WTC11 (cell line): ENCODE measurements at regions not wholly inside any gene's neighbourhood (a gene's known extent, or its start where the extent isn't known, plus 50 kb on each side); places are given as distances from the start of the nearest gene placed in this dataset.

Experiments used
- ATAC-seq: fragments of 200-7000 bp; cut with Tn5 transposase; 2 replicates; pipeline ENCODE4 v1.10.0; 2021; ENCODE audit warnings: mild to moderate bottlenecking, moderate library complexity
- CTCF ChIA-PET: fragments of 300-600 bp; sonication (Branson Sonifier 250); formaldehyde crosslinking; loops from one replicate; lab custom pipeline; 2021; ENCODE audit warnings: antibody characterized with exemption; lab: Charles Lee
- POLR2A ChIA-PET: fragments of 350-600 bp; sonication (Branson Sonifier 250); formaldehyde crosslinking; loops from one replicate; lab custom pipeline; 2021; ENCODE audit warnings: antibody characterized with exemption; lab: Charles Lee
- DNase-seq: peaks from one replicate; pipeline ENCODE4 v3.0.0; 2021; ENCODE audit warnings: low spot score
- H3K27ac Mint-ChIP-seq: 2 replicates; pipeline ENCODE4 v1.8.0; 2021; ENCODE audit warnings: mixed read lengths
- H3K27me3 Mint-ChIP-seq: 2 replicates; pipeline ENCODE4 v1.8.0; 2021; ENCODE audit warnings: low read depth, mild to moderate bottlenecking, moderate library complexity, mixed read lengths
- H3K36me3 Mint-ChIP-seq: 2 replicates; pipeline ENCODE4 v1.8.0; 2021; ENCODE audit warnings: mixed read lengths
- H3K4me1 Mint-ChIP-seq: 2 replicates; pipeline ENCODE4 v1.8.0; 2022; ENCODE audit warnings: mixed read lengths
- H3K4me3 Mint-ChIP-seq: 2 replicates; pipeline ENCODE4 v1.8.0; 2021; ENCODE audit warnings: mild to moderate bottlenecking, moderate library complexity, mixed read lengths
- H3K9me3 Mint-ChIP-seq: 2 replicates; pipeline ENCODE4 v1.8.0; 2021; ENCODE audit warnings: mixed read lengths
- ARID4B ChIP-seq: sonication (generic); formaldehyde crosslinking; IDR thresholded peaks from 2 replicates; pipeline ENCODE4 v1.8.0; 2023; ENCODE audit warnings: missing genetic modification reagents, mild to moderate bottlenecking, borderline replicate concordance
- ATF1 ChIP-seq: sonication (generic); formaldehyde crosslinking; IDR thresholded peaks from 2 replicates; pipeline ENCODE4 v1.8.1; 2023; ENCODE audit warnings: mild to moderate bottlenecking, moderate library complexity, missing genetic modification reagents
- CBFB ChIP-seq: sonication (generic); formaldehyde crosslinking; IDR thresholded peaks from 2 replicates; pipeline ENCODE4 v1.8.1; 2022; ENCODE audit warnings: mild to moderate bottlenecking, low read depth, missing genetic modification reagents
- CDX4 ChIP-seq: fragments of 250-450 bp; sonication (Bioruptor Pico); IDR thresholded peaks from 2 replicates; pipeline ENCODE4 v1.9.0; 2021; ENCODE audit warnings: moderate library complexity, mild to moderate bottlenecking, inconsistent platforms, borderline replicate concordance
- CTCF ChIP-seq: fragments of 200-600 bp; IDR thresholded peaks from 2 replicates; pipeline ENCODE4 v1.8.0; 2022; ENCODE audit warnings: antibody characterized with exemption
- ELF4 ChIP-seq: sonication (generic); formaldehyde crosslinking; IDR thresholded peaks from 2 replicates; pipeline ENCODE4 v1.8.1; 2022; ENCODE audit warnings: low read depth, mild to moderate bottlenecking, moderate library complexity, missing genetic modification reagents
- FOXJ3 ChIP-seq: sonication (generic); formaldehyde crosslinking; IDR thresholded peaks from 2 replicates; pipeline ENCODE4 v1.9.0; 2021; ENCODE audit warnings: missing genetic modification reagents, mild to moderate bottlenecking, borderline replicate concordance
- HMGA2 ChIP-seq: fragments of 250-450 bp; sonication (Bioruptor Pico); IDR thresholded peaks from 2 replicates; pipeline ENCODE4 v1.4.0; 2021; ENCODE audit warnings: mild to moderate bottlenecking, moderate library complexity
- IRF2 ChIP-seq: sonication (generic); formaldehyde crosslinking; IDR thresholded peaks from 2 replicates; pipeline ENCODE4 v1.8.0; 2022; ENCODE audit warnings: low read depth, missing genetic modification reagents, borderline replicate concordance
- KAT7 ChIP-seq: sonication (generic); formaldehyde crosslinking; IDR thresholded peaks from 2 replicates; pipeline ENCODE4 v1.8.1; 2023; ENCODE audit warnings: missing genetic modification reagents, mild to moderate bottlenecking, borderline replicate concordance
- RORB ChIP-seq: fragments of 250-450 bp; sonication (Bioruptor Pico); IDR thresholded peaks from 2 replicates; pipeline ENCODE4 v1.9.0; 2021; ENCODE audit warnings: mild to moderate bottlenecking
- SMAD4 ChIP-seq: sonication (generic); formaldehyde crosslinking; IDR thresholded peaks from 2 replicates; pipeline ENCODE4 v1.8.0; 2022; ENCODE audit warnings: mild to moderate bottlenecking, missing genetic modification reagents
- STAT6 ChIP-seq: sonication (generic); formaldehyde crosslinking; conservative IDR thresholded peaks from 2 replicates; pipeline ENCODE4 v1.8.1; 2023; ENCODE audit warnings: mild to moderate bottlenecking, low read depth, missing genetic modification reagents, moderate library complexity
- USF2 ChIP-seq: sonication (generic); formaldehyde crosslinking; IDR thresholded peaks from 2 replicates; pipeline ENCODE4 v1.8.1; 2023; ENCODE audit warnings: mild to moderate bottlenecking, missing genetic modification reagents, moderate library complexity
- ZMAT4 ChIP-seq: fragments of 250-450 bp; sonication (Bioruptor Pico); IDR thresholded peaks from 2 replicates; pipeline ENCODE4 v1.9.0; 2021; ENCODE audit warnings: mild to moderate bottlenecking
- ZNF281 ChIP-seq: sonication (generic); formaldehyde crosslinking; IDR thresholded peaks from 2 replicates; pipeline ENCODE4 v1.8.0; 2023; ENCODE audit warnings: mild to moderate bottlenecking, missing genetic modification reagents

- TF ChIP-seq SMAD4 (CRISPR knock-in tag) (no peak), IRF2 (CRISPR knock-in tag) (no peak)
Measured at GRCh38 chr1:30320581-30320890, 402.8 kb downstream of the MATN1 start (continued).

- H3K27me3 Mint-ChIP-seq = no peaks in the 10 kb centered on the region
- H3K4me1 Mint-ChIP-seq = peaks cover 3% of the 10 kb centered on the region; the same call in 1 of the 2 replicates
- ATAC-seq = no peak
- TF ChIP-seq CTCF (no peak), HMGA2 (CRISPR knock-in tag) (no peak), USF2 (CRISPR knock-in tag) (no peak), ZNF281 (CRISPR knock-in tag) (no peak), ZMAT4 (CRISPR knock-in tag) (no peak), ELF4 (CRISPR knock-in tag) (no peak), ATF1 (CRISPR knock-in tag) (no peak), RORB (no peak), SMAD4 (CRISPR knock-in tag) (no peak), KAT7 (CRISPR knock-in tag) (no peak), STAT6 (CRISPR knock-in tag) (no peak), CBFB (no peak), CDX4 (CRISPR knock-in tag) (no peak), FOXJ3 (CRISPR knock-in tag) (no peak), ARID4B (CRISPR knock-in tag) (no peak), IRF2 (CRISPR knock-in tag) (no peak)
- no peaks in the 10 kb centered on the region for H3K36me3 Mint-ChIP-seq
- POLR2A ChIA-PET = no interaction called here
- H3K27ac Mint-ChIP-seq = no peak overlapping the region
- CTCF ChIA-PET = interaction anchor here (1.2 to 3.1 kb wide), 2 partner anchors 21 to 60 kb away, joined by 3 to 14 read pairs; no protein-coding TSS in a partner anchor
- no peak for DNase-seq
- H3K9me3 Mint-ChIP-seq = peaks cover 13% of the 10 kb centered on the region
- H3K4me3 Mint-ChIP-seq = no peak overlapping the region
Measured at GRCh38 chr1:30319765-30320580, 403.4 kb downstream of the MATN1 start.
